Activated CD8-positive, alpha-beta T cell treated with anti-CD3 and anti-CD28 coated beads for 36 hours (primary cell): ENCODE measurements at regions not wholly inside any gene's neighbourhood (a gene's known extent, or its start where the extent isn't known, plus 50 kb on each side); places are given as distances from the start of the nearest gene placed in this dataset.
A peak's percentile ranks its signal among the peaks of the same experiment; 100 is the strongest.

ENCODE experiments used
- ATAC-seq: fragments of 200-7000 bp; cut with Tn5 transposase; one replicate; pipeline ENCODE4 v1.10.0; 2021; ENCODE audit warnings: mild to moderate bottlenecking, moderate library complexity
- CTCF ChIA-PET: fragments of 350-600 bp; sonication (Branson Sonifier 250); formaldehyde crosslinking; loops from one replicate; lab custom pipeline; 2021; ENCODE audit warnings: antibody characterized with exemption; lab: Charles Lee
- POLR2A ChIA-PET: fragments of 350-600 bp; sonication (Branson Sonifier 250); formaldehyde crosslinking; loops from one replicate; lab custom pipeline; 2021; ENCODE audit warnings: antibody characterized with exemption; lab: Charles Lee
- DNase-seq: peaks from one replicate; pipeline ENCODE4 v3.0.0-alpha.2; 2020
- H3K27ac Mint-ChIP-seq: one replicate; pipeline ENCODE4 v1.8.0; 2021; ENCODE audit warnings: mild to moderate bottlenecking, mixed read lengths
- H3K27me3 Mint-ChIP-seq: one replicate; pipeline ENCODE4 v1.8.0; 2021; ENCODE audit warnings: mixed read lengths
- H3K36me3 Mint-ChIP-seq: one replicate; pipeline ENCODE4 v1.8.0; 2021; ENCODE audit warnings: low read depth, mixed read lengths
- H3K4me1 Mint-ChIP-seq: one replicate; pipeline ENCODE4 v1.8.0; 2021; ENCODE audit warnings: low read depth, mixed read lengths
- H3K4me3 Mint-ChIP-seq: one replicate; pipeline ENCODE4 v1.8.0; 2021; ENCODE audit warnings: mild to moderate bottlenecking, moderate library complexity, mixed read lengths
- H3K9me3 Mint-ChIP-seq: one replicate; pipeline ENCODE4 v1.8.0; 2021; ENCODE audit warnings: mixed read lengths
- intact Hi-C: fragments of 100-400 bp; cut with micrococcal nuclease; formaldehyde crosslinking; loops from one replicate; pipeline ENCODE4 v1.10.0; 2022
- TF ChIP-seq, protein P1 (sequence below): fragments of 200-600 bp; IDR thresholded peaks from one replicate; pipeline ENCODE4 v1.8.0; 2022; ENCODE audit warnings: antibody characterized with exemption, mild to moderate bottlenecking

DNA sequence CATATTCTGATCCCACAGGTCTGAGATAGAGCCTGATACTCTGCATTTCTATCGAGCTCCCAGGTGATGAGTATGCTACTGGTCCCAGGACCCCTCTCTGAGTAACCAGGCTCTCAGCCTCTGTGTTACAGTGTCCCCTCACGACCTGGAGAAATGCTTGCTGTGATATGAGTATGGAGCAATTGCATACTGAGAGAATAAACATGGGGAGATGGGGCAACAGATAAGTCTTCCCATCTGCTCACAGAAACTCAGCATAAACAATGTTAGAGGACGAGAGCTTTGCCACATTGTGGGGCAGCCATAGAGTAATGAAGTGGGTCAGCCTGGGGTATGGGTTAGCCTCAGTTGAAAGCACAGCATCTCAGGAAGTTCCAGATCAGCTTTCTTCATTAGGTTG lies 82.6 kb upstream of the HS3ST1 start:
- H3K27me3 Mint-ChIP-seq, result peaks cover 15% of the 10 kb centered on the region
- CTCF ChIA-PET, result interaction anchor here (1.0 kb wide), 1 partner anchor 88 kb away, joined by 3 read pairs; no protein-coding TSS in a partner anchor
- no peak for DNase-seq
- H3K4me1 Mint-ChIP-seq, result peaks cover 4% of the 10 kb centered on the region
- POLR2A ChIA-PET, result no interaction called here
- TF ChIP-seq, protein P1, sequence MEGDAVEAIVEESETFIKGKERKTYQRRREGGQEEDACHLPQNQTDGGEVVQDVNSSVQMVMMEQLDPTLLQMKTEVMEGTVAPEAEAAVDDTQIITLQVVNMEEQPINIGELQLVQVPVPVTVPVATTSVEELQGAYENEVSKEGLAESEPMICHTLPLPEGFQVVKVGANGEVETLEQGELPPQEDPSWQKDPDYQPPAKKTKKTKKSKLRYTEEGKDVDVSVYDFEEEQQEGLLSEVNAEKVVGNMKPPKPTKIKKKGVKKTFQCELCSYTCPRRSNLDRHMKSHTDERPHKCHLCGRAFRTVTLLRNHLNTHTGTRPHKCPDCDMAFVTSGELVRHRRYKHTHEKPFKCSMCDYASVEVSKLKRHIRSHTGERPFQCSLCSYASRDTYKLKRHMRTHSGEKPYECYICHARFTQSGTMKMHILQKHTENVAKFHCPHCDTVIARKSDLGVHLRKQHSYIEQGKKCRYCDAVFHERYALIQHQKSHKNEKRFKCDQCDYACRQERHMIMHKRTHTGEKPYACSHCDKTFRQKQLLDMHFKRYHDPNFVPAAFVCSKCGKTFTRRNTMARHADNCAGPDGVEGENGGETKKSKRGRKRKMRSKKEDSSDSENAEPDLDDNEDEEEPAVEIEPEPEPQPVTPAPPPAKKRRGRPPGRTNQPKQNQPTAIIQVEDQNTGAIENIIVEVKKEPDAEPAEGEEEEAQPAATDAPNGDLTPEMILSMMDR, result no peak
- no peak overlapping the region for H3K27ac Mint-ChIP-seq
- intact Hi-C loops, result no loop called here
- no peak overlapping the region for H3K4me3 Mint-ChIP-seq
- H3K9me3 Mint-ChIP-seq, result peaks cover 2% of the 10 kb centered on the region
- no peak for ATAC-seq
- H3K36me3 Mint-ChIP-seq, result no peaks in the 10 kb centered on the region

DNA sequence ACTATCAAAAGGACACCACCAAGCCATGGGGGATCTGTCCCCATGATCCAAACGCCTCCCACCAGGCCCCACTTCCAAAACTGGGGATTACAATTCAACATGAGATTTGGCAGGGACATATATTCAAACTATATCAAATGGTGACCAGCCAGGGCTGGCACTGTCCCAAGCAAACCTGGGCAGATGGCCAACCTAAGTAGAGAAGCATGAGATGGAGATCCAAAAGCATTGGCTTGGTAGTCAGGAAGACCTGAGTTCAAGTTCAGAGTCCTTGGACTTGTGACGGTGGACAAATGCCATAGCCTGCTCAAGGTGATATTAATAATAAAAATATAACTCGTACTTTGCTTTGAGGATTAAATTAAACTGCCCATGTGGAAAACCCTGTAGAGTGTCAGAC lies 79.2 kb upstream of the HS3ST1 start:
- H3K9me3 Mint-ChIP-seq, result peaks cover 2% of the 10 kb centered on the region
- TF ChIP-seq, protein P1, result no peak
- H3K4me1 Mint-ChIP-seq, result peaks cover 25% of the 10 kb centered on the region
- H3K36me3 Mint-ChIP-seq, result no peaks in the 10 kb centered on the region
- H3K27me3 Mint-ChIP-seq, result peaks cover 5% of the 10 kb centered on the region
- ChIA-PET POLR2A (no interaction called here), CTCF (no interaction called here)
- no peak for DNase-seq
- ATAC-seq, result no peak
- H3K27ac Mint-ChIP-seq, result no peak overlapping the region
- intact Hi-C loops, result no loop called here
- H3K4me3 Mint-ChIP-seq, result no peak overlapping the region

DNA sequence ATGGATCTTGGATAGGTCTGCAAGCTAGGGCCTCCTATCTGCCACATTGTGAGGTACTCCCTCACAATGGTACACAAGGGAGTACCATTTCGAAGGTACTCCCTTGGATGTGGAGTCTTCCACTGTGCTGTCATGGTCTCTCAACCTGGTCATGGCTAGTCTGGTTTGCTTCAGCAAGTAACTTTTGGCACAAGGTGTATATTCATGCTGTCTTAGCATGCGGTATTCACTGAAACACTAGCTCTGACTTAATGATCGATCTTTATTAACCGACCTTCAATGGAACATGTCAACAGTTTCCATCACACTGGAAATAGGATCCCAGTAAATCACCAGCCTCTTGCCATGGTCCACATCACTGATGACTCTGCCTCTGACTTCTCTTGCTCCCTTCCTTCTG lies 77.5 kb upstream of the HS3ST1 start:
- ATAC-seq, result no peak
- Mint-ChIP-seq H3K36me3 (no peaks in the 10 kb centered on the region), H3K9me3 (peaks cover 2% of the 10 kb centered on the region), H3K27me3 (peaks cover 2% of the 10 kb centered on the region), H3K4me3 (no peak overlapping the region), H3K27ac (no peak overlapping the region), H3K4me1 (peaks cover 25% of the 10 kb centered on the region)
- TF ChIP-seq, protein P1, result no peak
- intact Hi-C loops, result no loop called here
- ChIA-PET POLR2A (no interaction called here), CTCF (no interaction called here)
- DNase-seq, result no peak

DNA sequence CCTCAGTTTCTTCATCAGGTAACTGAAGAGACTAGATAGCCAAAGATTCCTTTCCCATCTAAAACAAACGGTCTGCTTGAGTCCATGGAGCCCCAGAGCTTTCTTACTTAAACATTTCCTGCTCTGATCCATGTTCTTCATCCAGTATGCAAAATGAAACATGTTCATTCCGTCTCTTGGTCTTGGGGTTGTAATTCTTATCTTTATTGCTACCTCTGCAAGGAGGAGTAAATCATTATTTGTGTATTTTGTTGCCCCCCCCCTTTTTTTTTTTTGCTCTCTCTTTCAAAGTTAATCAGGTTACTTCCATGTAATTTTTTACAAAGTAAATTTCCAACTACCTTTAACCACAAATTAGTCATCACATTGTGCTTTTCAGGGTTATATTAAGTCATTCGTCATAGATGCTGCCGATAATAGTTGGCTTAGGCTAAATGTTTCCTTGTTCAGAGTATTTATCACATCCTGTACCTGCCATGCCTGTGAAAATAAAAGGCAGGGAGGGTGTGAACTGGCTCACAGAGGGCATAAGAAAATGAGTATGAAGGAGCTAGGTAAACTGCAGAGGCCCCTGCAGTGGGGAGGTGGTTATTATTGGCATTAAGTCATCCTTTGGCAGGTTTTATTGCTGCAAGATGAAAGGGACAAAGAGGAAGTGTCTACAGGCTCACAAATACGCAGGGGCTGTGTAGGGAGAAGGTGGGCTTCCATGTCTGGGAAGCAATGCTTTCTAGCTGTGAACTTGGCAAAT lies 76.7 kb upstream of the HS3ST1 start:
- peaks cover 2% of the 10 kb centered on the region for H3K9me3 Mint-ChIP-seq
- DNase-seq, result peak; percentile 62
- peak overlapping the region; percentile 63 for H3K27ac Mint-ChIP-seq
- no peak overlapping the region for H3K4me3 Mint-ChIP-seq
- TF ChIP-seq, protein P1, result no peak
- H3K36me3 Mint-ChIP-seq, result no peaks in the 10 kb centered on the region
- intact Hi-C loops, result no loop called here
- peaks cover 2% of the 10 kb centered on the region for H3K27me3 Mint-ChIP-seq
- POLR2A ChIA-PET, result no interaction called here
- H3K4me1 Mint-ChIP-seq, result peaks cover 25% of the 10 kb centered on the region
- CTCF ChIA-PET, result interaction anchor here (1.0 to 1.3 kb wide), 3 partner anchors 16 to 128 kb away, joined by 3 read pairs; no protein-coding TSS in a partner anchor
- ATAC-seq, result peak; percentile 96

DNA sequence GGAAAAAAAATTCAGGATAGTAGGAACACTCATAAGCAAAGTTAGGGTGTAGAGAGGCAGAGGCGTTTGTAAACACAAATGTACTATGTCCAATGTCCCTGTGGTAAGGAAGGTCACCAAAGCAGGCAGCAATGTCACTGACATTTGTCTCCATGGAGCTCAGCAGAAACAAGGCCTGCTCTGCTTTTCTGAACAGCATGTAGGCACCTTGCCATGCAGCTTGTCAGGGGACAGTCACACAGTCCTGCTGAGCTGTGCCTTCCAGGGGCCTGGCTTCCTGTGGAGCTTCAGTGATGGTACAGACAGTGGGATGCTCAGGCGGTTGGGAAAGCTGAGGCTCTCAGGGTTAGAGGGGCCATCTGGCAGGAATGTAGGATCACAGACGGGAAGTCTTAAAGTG lies 74.5 kb upstream of the HS3ST1 start:
- TF ChIP-seq, protein P1, result no peak
- Mint-ChIP-seq H3K27me3 (peaks cover 2% of the 10 kb centered on the region), H3K4me3 (no peak overlapping the region), H3K36me3 (no peaks in the 10 kb centered on the region), H3K27ac (no peak overlapping the region), H3K4me1 (peaks cover 25% of the 10 kb centered on the region), H3K9me3 (peaks cover 2% of the 10 kb centered on the region)
- ChIA-PET CTCF (no interaction called here), POLR2A (no interaction called here)
- peak; percentile 5 for DNase-seq
- ATAC-seq, result no peak
- intact Hi-C loops, result no loop called here
